Renal pelvis (tissue), 1 donor: ENCODE measurements at regions not wholly inside any gene's neighbourhood (a gene's known extent, or its start where the extent isn't known, plus 50 kb on each side); places are given as distances from the start of the nearest gene placed in this dataset.

Experiments used
- DNase-seq: peaks from one replicate; pipeline ENCODE4 v3.0.0-alpha.2; 2013

GRCh38 chr20:11778206-11778570, 139.5 kb upstream of the BTBD3 start:
- DNase-seq: no peak

GRCh38 chr20:11780765-11781369, 136.8 kb upstream of the BTBD3 start:
- no peak for DNase-seq

GRCh38 chr20:11783102-11783850, 134.4 kb upstream of the BTBD3 start:
- no peak for DNase-seq

- no peak for DNase-seq
Observed at GRCh38 chr20:11785885-11786507, 131.7 kb upstream of the BTBD3 start.

- DNase-seq: no peak
Observed at GRCh38 chr20:11790046-11790445, 127.6 kb upstream of the BTBD3 start.

- no peak for DNase-seq
Observed at GRCh38 chr20:11791316-11791715, 126.4 kb upstream of the BTBD3 start.

- DNase-seq: no peak
Observed at GRCh38 chr20:11791835-11792567, 125.7 kb upstream of the BTBD3 start.

GRCh38 chr20:11792568-11792953, 125.1 kb upstream of the BTBD3 start:
- DNase-seq: no peak

GRCh38 chr20:11794525-11794924, 123.2 kb upstream of the BTBD3 start:
- DNase-seq: no peak

- DNase-seq: no peak
Observed at GRCh38 chr20:11795071-11795615, 122.5 kb upstream of the BTBD3 start.

GRCh38 chr20:11796026-11796425, 121.7 kb upstream of the BTBD3 start:
- DNase-seq: no peak

- peak; percentile 29 for DNase-seq
Observed at GRCh38 chr20:11797156-11797555, 120.5 kb upstream of the BTBD3 start.

- DNase-seq: no peak
Observed at GRCh38 chr20:11799281-11799684, 118.4 kb upstream of the BTBD3 start.

GRCh38 chr20:11807054-11808048, 110.3 kb upstream of the BTBD3 start:
- DNase-seq: no peak

GRCh38 chr20:11808841-11809240, 108.9 kb upstream of the BTBD3 start:
- no peak for DNase-seq

GRCh38 chr20:11810311-11811083, 107.2 kb upstream of the BTBD3 start:
- no peak for DNase-seq

GRCh38 chr20:11813106-11813890, 104.4 kb upstream of the BTBD3 start:
- no peak for DNase-seq

GRCh38 chr20:11814267-11814666, 103.4 kb upstream of the BTBD3 start:
- no peak for DNase-seq

- no peak for DNase-seq
Observed at GRCh38 chr20:11820838-11821237, 96.9 kb upstream of the BTBD3 start.

- DNase-seq: no peak
Observed at GRCh38 chr20:11822540-11822794, 95.2 kb upstream of the BTBD3 start.
